H9 (cell line): ENCODE measurements at regions not wholly inside any gene's neighbourhood (a gene's known extent, or its start where the extent isn't known, plus 50 kb on each side); places are given as distances from the start of the nearest gene placed in this dataset.

ENCODE experiments used
- DNase-seq: peaks from one replicate; pipeline ENCODE4 v3.0.0-alpha.2; 2017
- H2AFZ ChIP-seq: one replicate; pipeline ENCODE4 v1.6.1; 2013; ENCODE audit warnings: mild to moderate bottlenecking, low read length, control low read depth, moderate library complexity
- H2AK5ac ChIP-seq: 2 replicates; pipeline ENCODE4 v1.6.1; 2013; ENCODE audit warnings: low read length, control low read depth, mixed read lengths; ENCODE audit not compliant: insufficient read length
- H2BK120ac ChIP-seq: one replicate; pipeline ENCODE4 v1.6.1; 2013; ENCODE audit warnings: low read depth, mild to moderate bottlenecking, low read length, control low read depth, inconsistent platforms; ENCODE audit not compliant: poor library complexity, severe bottlenecking
- H2BK12ac ChIP-seq: 2 replicates; pipeline ENCODE4 v1.6.1; 2013; ENCODE audit warnings: low read length, control low read depth, mixed read lengths, low read depth; ENCODE audit not compliant: insufficient read length
- H2BK15ac ChIP-seq: 2 replicates; pipeline ENCODE4 v1.6.1; 2013; ENCODE audit warnings: low read depth, low read length, control low read depth
- H2BK20ac ChIP-seq: one replicate; pipeline ENCODE4 v1.6.1; 2013; ENCODE audit warnings: low read depth, mild to moderate bottlenecking, low read length, control low read depth, inconsistent platforms; ENCODE audit not compliant: poor library complexity, severe bottlenecking
- H2BK5ac ChIP-seq: 2 replicates; pipeline ENCODE4 v1.6.1; 2013; ENCODE audit warnings: low read length, control low read depth, mixed read lengths; ENCODE audit not compliant: insufficient read length
- H3K14ac ChIP-seq: 2 replicates; pipeline ENCODE4 v1.6.1; 2013; ENCODE audit warnings: low read length, control low read depth; ENCODE audit not compliant: insufficient read depth
- H3K18ac ChIP-seq: 2 replicates; pipeline ENCODE4 v1.6.1; 2013; ENCODE audit warnings: low read depth, mild to moderate bottlenecking, mixed read lengths, low read length, control low read depth; ENCODE audit not compliant: insufficient read length
- H3K23ac ChIP-seq: 2 replicates; pipeline ENCODE4 v1.6.1; 2013; ENCODE audit warnings: low read length, control low read depth, mixed read lengths, low read depth; ENCODE audit not compliant: insufficient read length
- H3K23me2 ChIP-seq: 2 replicates; pipeline ENCODE4 v1.6.1; 2013; ENCODE audit warnings: low read depth, mild to moderate bottlenecking, mixed read lengths, low read length, control low read depth; ENCODE audit not compliant: insufficient read length, poor library complexity, severe bottlenecking
- H3K27ac ChIP-seq: 2 replicates; pipeline ENCODE4 v1.5.1; 2013; ENCODE audit warnings: low read length, control low read depth, mixed read lengths, low read depth; ENCODE audit not compliant: insufficient read length
- H3K27me3 ChIP-seq: 2 replicates; pipeline ENCODE4 v1.6.1; 2013; ENCODE audit warnings: low read length, control low read depth, inconsistent platforms; ENCODE audit not compliant: insufficient read depth
- H3K4ac ChIP-seq: 2 replicates; pipeline ENCODE4 v1.6.1; 2013; ENCODE audit warnings: low read depth, mild to moderate bottlenecking, control low read depth, inconsistent platforms, low read length, moderate library complexity
- H3K4me1 ChIP-seq: 2 replicates; pipeline ENCODE4 v1.6.1; 2013; ENCODE audit warnings: low read length, control low read depth, inconsistent platforms; ENCODE audit not compliant: insufficient read depth
- H3K4me2 ChIP-seq: 2 replicates; pipeline ENCODE4 v1.6.1; 2013; ENCODE audit warnings: low read length, control low read depth, mixed read lengths; ENCODE audit not compliant: insufficient read length, insufficient read depth
- H3K56ac ChIP-seq: 2 replicates; pipeline ENCODE4 v1.6.1; 2013; ENCODE audit warnings: low read depth, mild to moderate bottlenecking, mixed read lengths, low read length, control low read depth; ENCODE audit not compliant: insufficient read length
- H3K79me1 ChIP-seq: 2 replicates; pipeline ENCODE4 v1.6.1; 2013; ENCODE audit warnings: low read depth, mild to moderate bottlenecking, moderate library complexity, low read length, control low read depth, inconsistent platforms; ENCODE audit not compliant: insufficient read depth, poor library complexity, severe bottlenecking
- H3K79me2 ChIP-seq: 2 replicates; pipeline ENCODE4 v1.6.1; 2013; ENCODE audit warnings: low read length, control low read depth, inconsistent platforms; ENCODE audit not compliant: insufficient read depth
- H3K9ac ChIP-seq: 2 replicates; pipeline ENCODE4 v1.6.1; 2013; ENCODE audit warnings: low read length, control low read depth, mixed read lengths; ENCODE audit not compliant: insufficient read length; ENCODE audit errors: extremely low read depth
- H3K9me3 ChIP-seq: one replicate; pipeline ENCODE4 v1.6.1; 2013; ENCODE audit warnings: low read depth, low read length, inconsistent platforms; ENCODE audit not compliant: control insufficient read depth
- H3T11ph ChIP-seq: one replicate; pipeline ENCODE4 v1.6.1; 2013; ENCODE audit warnings: mild to moderate bottlenecking, low read length, control low read depth, inconsistent platforms
- H4K20me1 ChIP-seq: one replicate; pipeline ENCODE4 v1.6.1; 2013; ENCODE audit not compliant: control insufficient read depth, insufficient read length, insufficient read depth
- H4K5ac ChIP-seq: 2 replicates; pipeline ENCODE4 v1.6.1; 2013; ENCODE audit warnings: low read depth, mild to moderate bottlenecking, mixed read lengths, low read length, control low read depth; ENCODE audit not compliant: insufficient read length
- H4K8ac ChIP-seq: replicated peaks from 2 replicates; pipeline ENCODE4 v1.6.1; 2013; ENCODE audit warnings: low read length, control low read depth, mixed read lengths, low read depth; ENCODE audit not compliant: insufficient read length
- H4K91ac ChIP-seq: 2 replicates; pipeline ENCODE4 v1.6.1; 2013; ENCODE audit warnings: low read depth, mild to moderate bottlenecking, moderate library complexity, mixed read lengths, low read length, control low read depth; ENCODE audit not compliant: insufficient read length
- H3K27ac Mint-ChIP-seq, 3 experiments: 2 replicates in 2 of 3; 3 replicates in 1 of 3; pipeline ENCODE4 v1.8.0; 2020 to 2021; ENCODE audit warnings: mixed read lengths in 3 of 3, mild to moderate bottlenecking in 1 of 3, moderate library complexity in 1 of 3
- H3K27me3 Mint-ChIP-seq: 2 replicates; pipeline ENCODE4 v1.8.0; 2021; ENCODE audit warnings: low read depth, mild to moderate bottlenecking, moderate library complexity, mixed read lengths
- H3K36me3 Mint-ChIP-seq, 3 experiments: 2 replicates in 2 of 3; 3 replicates in 1 of 3; pipeline ENCODE4 v1.8.0; 2020 to 2021; ENCODE audit warnings: low read depth in 3 of 3, mixed read lengths in 3 of 3; ENCODE audit not compliant: insufficient read depth in 1 of 3
- H3K4me1 Mint-ChIP-seq, 2 experiments: 2 replicates each; pipeline ENCODE4 v1.8.0; 2020; ENCODE audit warnings: mixed read lengths in 2 of 2
- H3K4me3 Mint-ChIP-seq, 2 experiments: 2 replicates in 1 of 2; 3 replicates in 1 of 2; pipeline ENCODE4 v1.8.0; 2020 to 2021; ENCODE audit warnings: mild to moderate bottlenecking in 2 of 2, mixed read lengths in 2 of 2, moderate library complexity in 1 of 2
- H3K9me3 Mint-ChIP-seq, 2 experiments: 2 replicates in 1 of 2; 3 replicates in 1 of 2; pipeline ENCODE4 v1.8.0; 2020; ENCODE audit warnings: mild to moderate bottlenecking in 2 of 2, mixed read lengths in 2 of 2, moderate library complexity in 1 of 2
- CTCF ChIP-seq: fragments of 200-600 bp; sonication (generic); conservative IDR thresholded peaks from 3 replicates; pipeline ENCODE4 v1.8.0; 2021; ENCODE audit warnings: antibody characterized with exemption, mild to moderate bottlenecking
- WGBS: extraction: QIAGEN DNeasy Blood & Tissue Kit; methylation state at CpG from one replicate; pipeline ENCODE4 v1.1.7; 2013; ENCODE audit warnings: missing lambda C conversion rate, low lambda C conversion rate, mixed read lengths; ENCODE audit not compliant: insufficient read length; ENCODE audit errors: extremely low coverage; 5-methylcytosine and 5-hydroxymethylcytosine counted together

DNA sequence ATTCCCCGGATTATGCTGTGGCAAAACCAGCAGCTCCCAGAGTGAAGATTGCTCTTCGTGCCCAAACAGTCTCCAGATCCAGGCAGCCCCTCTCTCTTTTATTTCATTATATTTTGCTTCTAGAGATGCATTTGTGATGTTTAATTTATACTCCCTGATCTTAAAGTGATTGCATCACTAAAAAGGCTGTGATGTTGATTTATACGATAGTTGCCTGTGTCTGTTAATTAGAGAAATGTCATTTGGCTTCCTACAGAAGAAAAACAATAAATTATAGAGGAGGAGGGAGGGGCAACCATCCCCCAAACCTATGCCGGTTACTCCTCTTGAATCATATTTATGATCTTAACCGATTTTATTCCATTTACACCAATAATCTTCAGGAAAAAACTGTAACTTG is 615.3 kb downstream of the TOX3 start:
- no peak overlapping the region for H3T11ph ChIP-seq
- Mint-ChIP-seq H3K4me3 (no peak overlapping the region), H3K27me3 (no peaks in the 10 kb centered on the region; the same call in 1 of the 2 replicates), H3K27ac (no peak overlapping the region), H3K4me1 (peaks cover 6 to 7% of the 10 kb centered on the region in 2 experiments; a peak in 3 of 4 replicates), H3K9me3 (no peaks in the 10 kb centered on the region), H3K36me3 (peaks cover 0 to 3% (median 0%) of the 10 kb centered on the region in 3 experiments; a peak in 1 of 7 replicates)
- H2AFZ ChIP-seq = no peak overlapping the region
- no peak overlapping the region for H3K56ac ChIP-seq
- H4K5ac ChIP-seq = no peak overlapping the region
- no peak overlapping the region for H2BK120ac ChIP-seq
- no peak overlapping the region for H3K9ac ChIP-seq
- TF ChIP-seq CTCF = no peak
- no peak overlapping the region for H2BK15ac ChIP-seq
- WGBS = no CpG with 5 or more reads among the region's 5 CpGs
- DNase-seq = no peak
- H3K23me2 ChIP-seq = no peaks in the 10 kb centered on the region
- no peaks in the 10 kb centered on the region for H3K79me2 ChIP-seq
- H2AK5ac ChIP-seq = no peak overlapping the region
- no peak overlapping the region for H3K14ac ChIP-seq
- no peak overlapping the region for H2BK20ac ChIP-seq
- no peak overlapping the region for H3K18ac ChIP-seq
- no peaks in the 10 kb centered on the region for H3K4me1 ChIP-seq
- H2BK5ac ChIP-seq = no peak overlapping the region
- H3K4me2 ChIP-seq = no peak overlapping the region
- H4K20me1 ChIP-seq = no peaks in the 10 kb centered on the region
- H3K4ac ChIP-seq = no peak overlapping the region
- no peaks in the 10 kb centered on the region for H3K27me3 ChIP-seq
- H4K91ac ChIP-seq = no peak overlapping the region
- no peak overlapping the region for H3K27ac ChIP-seq
- H2BK12ac ChIP-seq = no peak overlapping the region
- H4K8ac ChIP-seq = no peak overlapping the region
- H3K23ac ChIP-seq = no peak overlapping the region
- H3K9me3 ChIP-seq = no peaks in the 10 kb centered on the region
- H3K79me1 ChIP-seq = no peaks in the 10 kb centered on the region
